OCI-LY1 (cell line): ENCODE measurements at regions not wholly inside any gene's neighbourhood (a gene's known extent, or its start where the extent isn't known, plus 50 kb on each side); places are given as distances from the start of the nearest gene placed in this dataset.

Experiments
- CTCF ChIP-seq: fragments of 200-600 bp; sonication (generic), shearing (Covaris generic); IDR thresholded peaks from 2 replicates; pipeline ENCODE4 v1.5.1; 2017; ENCODE audit warnings: mild to moderate bottlenecking, antibody characterized with exemption, low read length, moderate library complexity, mixed read lengths
- EZH2 ChIP-seq: fragments of 200-600 bp; sonication (generic), shearing (Covaris generic); IDR thresholded peaks from 2 replicates; pipeline ENCODE4 v1.8.0; 2017; ENCODE audit warnings: borderline replicate concordance, mixed run types, mild to moderate bottlenecking, antibody characterized with exemption, low read length, moderate library complexity, mixed read lengths

GRCh38 chr3:64888840-64889392 lies 201.1 kb upstream of the ADAMTS9 start:
- TF ChIP-seq CTCF (no peak), EZH2 (no peak)
